ENCODE measurements at regions not wholly inside any gene's neighbourhood (a gene's known extent, or its start where the extent isn't known, plus 50 kb on each side); places are given as distances from the start of the nearest gene placed in this dataset.
A peak's percentile ranks its signal among the peaks of the same experiment; 100 is the strongest.

GRCh38 chr6:9254251-9254650, 818.9 kb upstream of the SLC35B3 start:
- no peak overlapping the region for H3K27ac Mint-ChIP-seq
- no peak for TF ChIP-seq CTCF (IDR thresholded peaks at IDR 0.05; ENCODE audit: unreplicated experiment in 3 of 3)
- no peak overlapping the region for H3K4me3 Mint-ChIP-seq
- peaks cover 4% of the 10 kb centered on the region for H3K4me1 Mint-ChIP-seq
- H3K27me3 Mint-ChIP-seq (ENCODE audit: low read depth): no peaks in the 10 kb centered on the region
- no peaks in the 10 kb centered on the region for H3K36me3 Mint-ChIP-seq (ENCODE audit: low read depth)
- H3K9me3 Mint-ChIP-seq: no peaks in the 10 kb centered on the region

GRCh38 chr6:9252799-9253198, 817.5 kb upstream of the SLC35B3 start:
- Mint-ChIP-seq H3K36me3 (ENCODE audit: low read depth) (no peaks in the 10 kb centered on the region), H3K27me3 (ENCODE audit: low read depth) (no peaks in the 10 kb centered on the region), H3K4me1 (peaks cover 4% of the 10 kb centered on the region), H3K27ac (no peak overlapping the region), H3K9me3 (no peaks in the 10 kb centered on the region), H3K4me3 (no peak overlapping the region)
- no peak for TF ChIP-seq CTCF (IDR thresholded peaks at IDR 0.05; ENCODE audit: unreplicated experiment in 3 of 3)

GRCh38 chr6:9250852-9251251, 815.5 kb upstream of the SLC35B3 start:
- Mint-ChIP-seq H3K9me3 (no peaks in the 10 kb centered on the region), H3K4me3 (no peak overlapping the region), H3K27ac (no peak overlapping the region)

GRCh38 chr6:9248133-9248532, 812.8 kb upstream of the SLC35B3 start:
- Mint-ChIP-seq H3K4me1 (peaks cover 4% of the 10 kb centered on the region), H3K27me3 (ENCODE audit: low read depth) (peaks cover 4% of the 10 kb centered on the region), H3K27ac (no peak overlapping the region), H3K36me3 (ENCODE audit: low read depth) (no peaks in the 10 kb centered on the region), H3K4me3 (no peak overlapping the region), H3K9me3 (no peaks in the 10 kb centered on the region)
- TF ChIP-seq CTCF (IDR thresholded peaks at IDR 0.05; ENCODE audit: unreplicated experiment in 3 of 3): no peak

More at GRCh38 chr6:9250852-9251251, 815.5 kb upstream of the SLC35B3 start:
- H3K27me3 Mint-ChIP-seq (ENCODE audit: low read depth): no peaks in the 10 kb centered on the region
- H3K4me1 Mint-ChIP-seq: peaks cover 4% of the 10 kb centered on the region
- H3K36me3 Mint-ChIP-seq (ENCODE audit: low read depth): no peaks in the 10 kb centered on the region
- peak; percentile 56 to 72 (median 59) for TF ChIP-seq CTCF (IDR thresholded peaks at IDR 0.05; ENCODE audit: unreplicated experiment in 3 of 3)

- no peak for TF ChIP-seq CTCF (IDR thresholded peaks at IDR 0.05; ENCODE audit: unreplicated experiment in 3 of 3)
These were observed 805.5 kb upstream of the SLC35B3 start for GRCh38 chr6:9240861-9241260.

GRCh38 chr6:9236443-9236842, 801.1 kb upstream of the SLC35B3 start:
- Mint-ChIP-seq H3K4me3 (no peak overlapping the region), H3K4me1 (no peaks in the 10 kb centered on the region), H3K27me3 (ENCODE audit: low read depth) (no peaks in the 10 kb centered on the region), H3K27ac (no peak overlapping the region), H3K36me3 (ENCODE audit: low read depth) (peaks cover 4% of the 10 kb centered on the region), H3K9me3 (peaks cover 14% of the 10 kb centered on the region)
- TF ChIP-seq CTCF (IDR thresholded peaks at IDR 0.05; ENCODE audit: unreplicated experiment in 3 of 3): no peak

More at GRCh38 chr6:9240861-9241260, 805.5 kb upstream of the SLC35B3 start:
- Mint-ChIP-seq H3K27ac (no peak overlapping the region), H3K36me3 (ENCODE audit: low read depth) (no peaks in the 10 kb centered on the region), H3K4me1 (no peaks in the 10 kb centered on the region), H3K9me3 (no peaks in the 10 kb centered on the region), H3K4me3 (no peak overlapping the region), H3K27me3 (ENCODE audit: low read depth) (peaks cover 4% of the 10 kb centered on the region)

Data from nephron (organoid).